H1 (cell line): ENCODE measurements at regions not wholly inside any gene's neighbourhood (a gene's known extent, or its start where the extent isn't known, plus 50 kb on each side); places are given as distances from the start of the nearest gene placed in this dataset.

ENCODE experiments used
- CTCF ChIA-PET: fragments of 300-600 bp; sonication (Branson Sonifier 250); formaldehyde crosslinking; loops from one replicate; lab custom pipeline; 2021; ENCODE audit not compliant: partially characterized antibody; lab: Charles Lee
- POLR2A ChIA-PET: fragments of 300-600 bp; sonication (Branson Sonifier 250); formaldehyde crosslinking; loops from one replicate; lab custom pipeline; 2021; ENCODE audit warnings: inconsistent platforms; ENCODE audit not compliant: partially characterized antibody; lab: Charles Lee
- DNase-seq, 2 experiments: peaks; one replicate each; pipeline versions ENCODE4 v3.0.0 to v3.0.0-alpha.2; 2010 to 2022; ENCODE audit warnings: low spot score in 2 of 2, low read depth in 1 of 2, mixed read lengths in 1 of 2
- FAIRE-seq: peaks from 2 replicates; lab custom pipeline; 2011; peaks lifted over from hg19 to GRCh38; lab: Jason Lieb, UNC
- H2AFZ ChIP-seq: 2 replicates; pipeline ENCODE4 v1.8.1; 2012; ENCODE audit warnings: low read length, inconsistent platforms
- H2AK5ac ChIP-seq: 2 replicates; pipeline ENCODE4 v1.6.1; 2013; ENCODE audit warnings: low read depth, low read length
- H2BK120ac ChIP-seq: replicated peaks from 2 replicates; pipeline ENCODE3; 2013; ENCODE audit warnings: low read depth, low read length, inconsistent platforms
- H2BK12ac ChIP-seq: 2 replicates; pipeline ENCODE4 v1.6.1; 2013; ENCODE audit warnings: low read depth, low read length
- H2BK15ac ChIP-seq: 2 replicates; pipeline ENCODE4 v1.6.1; 2013; ENCODE audit warnings: low read length
- H2BK20ac ChIP-seq: 2 replicates; pipeline ENCODE4 v1.6.1; 2013; ENCODE audit warnings: low read length
- H2BK5ac ChIP-seq: 2 replicates; pipeline ENCODE4 v1.6.1; 2013; ENCODE audit warnings: low read depth, low read length
- H3K14ac ChIP-seq: 2 replicates; pipeline ENCODE4 v1.6.1; 2013; ENCODE audit warnings: inconsistent platforms; ENCODE audit not compliant: insufficient read length
- H3K18ac ChIP-seq: 2 replicates; pipeline ENCODE4 v1.6.1; 2013; ENCODE audit warnings: low read length; ENCODE audit errors: extremely low read depth
- H3K23ac ChIP-seq: 2 replicates; pipeline ENCODE4 v1.6.1; 2013; ENCODE audit warnings: inconsistent platforms; ENCODE audit not compliant: insufficient read length
- H3K23me2 ChIP-seq: 2 replicates; pipeline ENCODE4 v1.6.1; 2013; ENCODE audit warnings: low read depth, low read length
- H3K27ac ChIP-seq: 2 replicates; pipeline ENCODE4 v1.6.1; 2011; ENCODE audit warnings: low read depth, low read length, inconsistent platforms
- H3K27me3 ChIP-seq, 4 experiments: replicated peaks in 1 of 4; 1 replicate in 1 of 4; 2 replicates in 3 of 4; pipeline versions ENCODE4 v1.6.1 to v1.8.1; 2011 to 2013; ENCODE audit warnings: low read length in 3 of 4, mild to moderate bottlenecking in 3 of 4, inconsistent platforms in 2 of 4, mixed read lengths in 2 of 4, moderate library complexity in 1 of 4; ENCODE audit not compliant: control insufficient read depth in 3 of 4, insufficient read depth in 3 of 4; ENCODE audit errors: extremely low read depth in 1 of 4
- H3K36me3 ChIP-seq, 4 experiments: 2 replicates each; pipeline versions ENCODE4 v1.6.1 to v1.8.1; 2011 to 2013; ENCODE audit warnings: mild to moderate bottlenecking in 4 of 4, low read length in 3 of 4, moderate library complexity in 2 of 4, control low read depth in 1 of 4, inconsistent platforms in 1 of 4; ENCODE audit not compliant: insufficient read depth in 4 of 4, control insufficient read depth in 2 of 4
- H3K4ac ChIP-seq: replicated peaks from 2 replicates; pipeline ENCODE3; 2013; ENCODE audit warnings: low read length, low read depth, mixed read lengths, inconsistent platforms; ENCODE audit not compliant: insufficient read length
- H3K4me1 ChIP-seq, 4 experiments: replicated peaks in 1 of 4; 1 replicate in 1 of 4; 2 replicates in 3 of 4; pipeline versions ENCODE4 v1.6.1 to v1.8.1; 2011 to 2013; ENCODE audit warnings: low read length in 3 of 4, inconsistent platforms in 2 of 4, mixed read lengths in 1 of 4; ENCODE audit not compliant: insufficient read depth in 4 of 4, control insufficient read depth in 3 of 4
- H3K4me2 ChIP-seq, 2 experiments: 2 replicates each; pipeline versions ENCODE4 v1.6.1 to v1.8.1; 2011 to 2013; ENCODE audit warnings: low read depth in 2 of 2, low read length in 2 of 2, control low read depth in 1 of 2, inconsistent platforms in 1 of 2, mild to moderate bottlenecking in 1 of 2; ENCODE audit not compliant: insufficient read depth in 1 of 2
- H3K4me3 ChIP-seq, 4 experiments: fragments of 200-600, 300-600 bp in 1 of 4; sonication (generic), shearing (Covaris generic), sonication (Bioruptor Twin) in 1 of 4; 2 replicates each; pipeline versions ENCODE4 v1.5.1 to v1.8.1; 2011 to 2016; ENCODE audit warnings: low read length in 4 of 4, low read depth in 3 of 4, control low read depth in 2 of 4, inconsistent platforms in 2 of 4, mild to moderate bottlenecking in 2 of 4, mixed read lengths in 1 of 4, moderate library complexity in 1 of 4; ENCODE audit not compliant: insufficient read depth in 2 of 4; ENCODE audit errors: extremely low read depth in 1 of 4
- H3K56ac ChIP-seq: replicated peaks from 2 replicates; pipeline ENCODE3; 2013; ENCODE audit warnings: low read depth, mild to moderate bottlenecking, mixed read lengths, low read length, inconsistent platforms; ENCODE audit not compliant: insufficient read length
- H3K79me1 ChIP-seq: 2 replicates; pipeline ENCODE4 v1.6.1; 2013; ENCODE audit warnings: low read depth, low read length, control low read depth
- H3K79me2 ChIP-seq, 2 experiments: 2 replicates each; pipeline versions ENCODE4 v1.6.1 to v1.8.1; 2012 to 2013; ENCODE audit warnings: low read length in 2 of 2, mild to moderate bottlenecking in 2 of 2, inconsistent platforms in 1 of 2; ENCODE audit not compliant: insufficient read depth in 2 of 2, control insufficient read depth in 1 of 2
- H3K9ac ChIP-seq, 4 experiments: replicated peaks in 1 of 4; 1 replicate in 1 of 4; 2 replicates in 3 of 4; pipeline versions ENCODE4 v1.6.1 to v1.8.1; 2011 to 2013; ENCODE audit warnings: low read depth in 3 of 4, low read length in 3 of 4, control low read depth in 2 of 4, mild to moderate bottlenecking in 2 of 4, moderate library complexity in 2 of 4, inconsistent platforms in 1 of 4; ENCODE audit errors: extremely low read depth in 1 of 4
- H3K9me3 ChIP-seq, 2 experiments: 2 replicates each; pipeline versions ENCODE4 v1.6.1 to v1.8.1; 2012 to 2013; ENCODE audit warnings: mild to moderate bottlenecking in 2 of 2, moderate library complexity in 2 of 2, control low read depth in 1 of 2, inconsistent platforms in 1 of 2, low read depth in 1 of 2, low read length in 1 of 2, mixed read lengths in 1 of 2; ENCODE audit not compliant: insufficient read depth in 2 of 2
- H4K20me1 ChIP-seq, 2 experiments: replicated peaks in 1 of 2; 2 replicates each; pipeline versions ENCODE3 to v1.8.1; 2011 to 2013; ENCODE audit warnings: inconsistent platforms in 2 of 2, low read length in 2 of 2, mild to moderate bottlenecking in 1 of 2; ENCODE audit not compliant: insufficient read depth in 2 of 2, control insufficient read depth in 1 of 2
- H4K5ac ChIP-seq: 2 replicates; pipeline ENCODE4 v1.6.1; 2013; ENCODE audit warnings: low read length, low read depth, mixed read lengths, inconsistent platforms; ENCODE audit not compliant: insufficient read length
- H4K8ac ChIP-seq: 2 replicates; pipeline ENCODE4 v1.8.0; 2013; ENCODE audit warnings: mild to moderate bottlenecking, moderate library complexity, low read length, inconsistent platforms; ENCODE audit not compliant: insufficient read depth; ENCODE audit errors: extremely low read depth
- H4K91ac ChIP-seq: replicated peaks from 2 replicates; pipeline ENCODE3; 2013; ENCODE audit warnings: low read length, mixed read lengths, inconsistent platforms; ENCODE audit not compliant: insufficient read length
- HDAC2 ChIP-seq, 2 experiments: fragments of 300-600 bp in 1 of 2; sonication (generic) in 1 of 2; IDR thresholded peaks; 2 replicates each; pipeline ENCODE4 v1.6.1; 2011 to 2012; ENCODE audit warnings: low read depth in 2 of 2, low read length in 2 of 2, mild to moderate bottlenecking in 2 of 2, moderate library complexity in 2 of 2, borderline replicate concordance in 1 of 2, inconsistent platforms in 1 of 2
- POLR2AphosphoS5 ChIP-seq: IDR thresholded peaks from 2 replicates; pipeline ENCODE4 v1.6.1; 2011; ENCODE audit warnings: low read depth, low read length
- RNF2 ChIP-seq: fragments of 200-900, 300-1000 bp; sonication (generic); IDR thresholded peaks from 2 replicates; pipeline ENCODE4 v1.7.1; 2016; ENCODE audit warnings: borderline replicate concordance, low read depth, mild to moderate bottlenecking, antibody characterized with exemption, low read length; ENCODE audit not compliant: poor library complexity, severe bottlenecking; ENCODE audit errors: missing control alignments
- TBP ChIP-seq: IDR thresholded peaks from 2 replicates; pipeline ENCODE4 v1.6.1; 2011; ENCODE audit warnings: low read depth, low read length, improper control_type of control experiment
- TCF12 ChIP-seq: IDR thresholded peaks from 2 replicates; pipeline ENCODE4 v1.6.1; 2011; ENCODE audit warnings: low read depth, mild to moderate bottlenecking, low read length
- WGBS, 2 experiments: shearing (Covaris generic) in 1 of 2; methylation state at CpG; one replicate each; pipeline versions ENCODE4 v1.1.6 to v1.1.7; 2013 to 2015; ENCODE audit warnings: low lambda C conversion rate in 2 of 2, mixed read lengths in 2 of 2, inconsistent platforms in 1 of 2, low coverage in 1 of 2, missing lambda C conversion rate in 1 of 2; ENCODE audit not compliant: insufficient replicate concordance in 2 of 2, insufficient coverage in 1 of 2, insufficient read length in 1 of 2; ENCODE audit errors: extremely low coverage in 1 of 2, missing lambda C conversion rate in 1 of 2; 5-methylcytosine and 5-hydroxymethylcytosine counted together
- TF ChIP-seq, protein P1 (sequence below): IDR thresholded peaks from 2 replicates; pipeline ENCODE4 v1.6.1; 2012; ENCODE audit warnings: inconsistent platforms

DNA sequence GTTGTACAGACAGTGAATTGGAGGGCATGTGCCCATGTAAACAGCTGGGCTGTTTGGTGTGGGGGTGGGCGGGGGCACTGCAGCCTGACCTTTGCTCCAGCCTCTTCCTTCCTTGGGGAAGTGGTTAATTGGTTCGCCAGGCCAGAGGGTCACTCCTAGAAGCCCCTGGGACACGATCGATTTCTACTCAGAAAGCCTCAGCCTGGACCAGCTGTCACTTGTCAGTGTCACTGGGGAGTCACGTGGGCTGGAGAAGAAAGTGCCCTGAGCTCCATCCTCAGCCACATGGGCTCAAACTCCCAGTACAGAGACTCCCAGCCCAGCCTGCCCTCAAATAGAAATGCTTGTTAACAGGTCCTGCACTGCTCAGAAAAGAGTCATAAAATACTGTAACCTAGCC lies 423.8 kb upstream of the SULF2 start:
- H3K79me1 ChIP-seq: no peaks in the 10 kb centered on the region
- no peak overlapping the region for H3K9ac ChIP-seq
- H3K27me3 ChIP-seq: no peaks in the 10 kb centered on the region
- 99% methylated on average over 5 of the region's 5 CpGs; no CpG with 5 or more reads in 1 of the 2 experiments for WGBS, 2 experiments
- no peak overlapping the region for H4K91ac ChIP-seq
- no peaks in the 10 kb centered on the region for H4K20me1 ChIP-seq
- H2AK5ac ChIP-seq: no peak overlapping the region
- peaks cover 4% of the 10 kb centered on the region; the same call in 1 of the 2 replicates for H3K23me2 ChIP-seq
- POLR2A ChIA-PET: no interaction called here
- no peak overlapping the region for H2AFZ ChIP-seq
- no peak overlapping the region for H3K4me2 ChIP-seq
- H4K5ac ChIP-seq: no peak overlapping the region
- no peak for DNase-seq
- no peak overlapping the region for H4K8ac ChIP-seq
- no peak overlapping the region for H2BK20ac ChIP-seq
- H3K14ac ChIP-seq: no peak overlapping the region
- peaks cover 0 to 3% (median 0%) of the 10 kb centered on the region in 4 experiments; a peak in 2 of 7 replicates for H3K4me1 ChIP-seq
- no peak overlapping the region for H2BK5ac ChIP-seq
- no peak for TF ChIP-seq POLR2AphosphoS5
- TF ChIP-seq HDAC2 (IDR thresholded peaks at IDR 0.05; ENCODE audit: borderline replicate concordance in 1 of 2, low read depth in 2 of 2, low read length in 2 of 2): no peak
- no peak for TF ChIP-seq RNF2
- TF ChIP-seq, protein P1, sequence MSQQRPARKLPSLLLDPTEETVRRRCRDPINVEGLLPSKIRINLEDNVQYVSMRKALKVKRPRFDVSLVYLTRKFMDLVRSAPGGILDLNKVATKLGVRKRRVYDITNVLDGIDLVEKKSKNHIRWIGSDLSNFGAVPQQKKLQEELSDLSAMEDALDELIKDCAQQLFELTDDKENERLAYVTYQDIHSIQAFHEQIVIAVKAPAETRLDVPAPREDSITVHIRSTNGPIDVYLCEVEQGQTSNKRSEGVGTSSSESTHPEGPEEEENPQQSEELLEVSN: no peak
- TF ChIP-seq TCF12: no peak
- TF ChIP-seq TBP: no peak
- H3K56ac ChIP-seq: no peak overlapping the region
- H3K4ac ChIP-seq: no peak overlapping the region
- no peak overlapping the region for H3K4me3 ChIP-seq
- H2BK12ac ChIP-seq: no peak overlapping the region; the same call in 1 of the 2 replicates
- no peaks in the 10 kb centered on the region for H3K79me2 ChIP-seq
- H2BK15ac ChIP-seq: no peak overlapping the region
- CTCF ChIA-PET: no interaction called here
- no peaks in the 10 kb centered on the region for H3K36me3 ChIP-seq
- no peak overlapping the region for H3K23ac ChIP-seq
- no peak overlapping the region for H2BK120ac ChIP-seq
- H3K18ac ChIP-seq: no peak overlapping the region
- no peaks in the 10 kb centered on the region for H3K9me3 ChIP-seq
- H3K27ac ChIP-seq: no peak overlapping the region
- no peak for FAIRE-seq
